Middle frontal gyrus (tissue), 1 donor: ENCODE measurements at regions not wholly inside any gene's neighbourhood (a gene's known extent, or its start where the extent isn't known, plus 50 kb on each side); places are given as distances from the start of the nearest gene placed in this dataset.

Experiments used
- DNase-seq: peaks from one replicate; pipeline ENCODE4 v3.0.0-alpha.2; 2015; ENCODE audit warnings: low spot score; ENCODE audit errors: extremely low spot score

GRCh38 chr3:162175878-162176277 is 679.3 kb downstream of the OTOL1 start:
- DNase-seq: no peak

DNA sequence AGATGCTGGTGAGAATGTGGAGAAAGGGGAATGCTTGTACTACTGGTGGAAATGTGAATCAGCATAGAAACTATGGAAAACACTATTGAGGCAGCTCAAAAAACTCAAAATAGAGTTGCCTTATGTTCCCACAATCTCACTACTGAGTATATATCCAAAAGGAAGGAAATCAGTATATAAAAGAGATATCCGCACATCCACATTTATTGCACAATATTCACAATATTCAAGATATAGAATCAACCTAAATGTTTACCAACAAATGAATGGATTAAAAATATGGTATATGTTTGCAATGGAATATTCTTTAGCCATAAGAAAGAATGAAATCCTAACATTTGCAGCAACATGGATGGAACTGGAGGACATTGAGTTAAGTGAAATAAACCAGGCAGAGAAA is 686.8 kb downstream of the OTOL1 start:
- no peak for DNase-seq

DNA sequence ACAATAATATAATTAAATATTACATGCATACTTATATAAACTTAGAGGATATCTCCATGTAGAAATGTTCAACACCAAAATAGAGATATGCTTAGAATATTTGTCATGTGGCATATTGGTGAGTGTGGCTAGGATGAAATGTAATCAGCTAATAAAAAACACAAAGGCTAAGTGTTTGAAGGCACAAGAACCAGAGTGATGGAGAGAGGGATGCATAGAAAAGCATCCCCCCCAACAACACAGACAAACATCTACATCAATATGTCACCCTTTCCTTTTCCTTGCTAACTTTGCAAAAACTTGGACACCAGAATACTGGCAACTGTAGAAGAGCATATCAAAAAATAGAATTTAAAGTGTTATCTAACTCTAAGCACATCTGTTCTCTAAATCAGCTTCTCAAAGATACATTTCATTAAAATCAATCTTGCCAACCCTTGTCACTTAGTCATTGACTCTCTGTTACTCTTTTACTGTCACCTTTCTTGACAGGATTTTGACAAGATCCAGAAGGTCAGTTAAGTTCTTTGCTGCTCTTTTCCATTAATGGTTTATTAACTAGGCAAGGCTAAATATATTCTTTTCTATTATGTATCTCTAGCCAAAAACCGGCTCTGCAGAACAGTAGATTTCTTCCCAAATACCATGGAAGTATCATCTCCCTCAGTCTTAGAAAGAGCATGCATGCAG is 695.9 kb downstream of the OTOL1 start:
- no peak for DNase-seq

DNA sequence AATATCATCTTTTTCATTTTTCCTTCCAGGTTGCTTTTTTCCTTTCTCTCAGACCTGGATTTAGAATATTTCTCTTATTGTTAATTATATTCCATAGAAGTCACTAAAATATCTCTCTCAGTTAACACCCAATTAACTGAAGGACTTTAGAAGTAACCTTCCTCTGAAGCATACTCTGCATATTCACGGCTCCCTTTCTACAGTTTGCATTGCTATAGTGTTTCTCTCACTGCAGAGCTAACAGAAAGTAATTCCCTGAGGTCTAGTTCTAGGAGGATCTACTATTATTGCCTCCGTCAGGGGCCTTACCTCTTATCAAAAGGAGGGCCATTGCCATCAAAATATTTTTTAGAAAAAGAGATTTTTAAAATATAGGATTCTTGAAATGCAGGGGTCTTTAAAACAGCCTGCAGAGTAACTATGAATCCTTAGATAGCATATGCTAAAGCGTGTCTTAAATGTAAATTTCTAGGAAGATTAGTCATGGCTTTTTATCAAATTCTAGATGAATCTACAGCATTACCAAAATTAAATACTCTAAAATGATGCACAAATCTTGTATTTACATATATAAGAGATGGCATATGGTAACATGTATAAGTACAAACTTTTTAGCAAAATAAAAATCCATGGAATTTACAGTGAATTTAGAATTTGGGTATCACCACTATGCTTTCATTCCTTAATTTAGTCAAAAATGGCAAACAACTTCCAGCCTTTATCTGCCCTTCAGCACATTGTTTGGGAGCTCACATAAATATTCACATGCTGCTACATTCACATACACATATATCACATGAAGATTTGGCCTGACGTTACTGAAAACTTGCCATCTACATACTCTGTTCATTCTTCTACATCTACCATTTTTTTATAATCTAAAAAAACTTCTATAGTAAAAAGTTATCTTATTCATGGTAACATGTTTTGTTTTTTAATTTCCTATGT is 696.8 kb downstream of the OTOL1 start:
- no peak for DNase-seq

GRCh38 chr3:162195147-162195546 is 698.5 kb downstream of the OTOL1 start:
- DNase-seq: no peak

- no peak for DNase-seq
These were observed 700.4 kb downstream of the OTOL1 start for GRCh38 chr3:162196964-162197363.

- DNase-seq: no peak
These were observed 704.2 kb downstream of the OTOL1 start for GRCh38 chr3:162200836-162201235.

GRCh38 chr3:162206648-162207047 is 710.0 kb downstream of the OTOL1 start:
- no peak for DNase-seq

- no peak for DNase-seq
These were observed 714.9 kb downstream of the OTOL1 start for GRCh38 chr3:162211470-162211869.

GRCh38 chr3:162213196-162213595 is 716.6 kb downstream of the OTOL1 start:
- no peak for DNase-seq

DNA sequence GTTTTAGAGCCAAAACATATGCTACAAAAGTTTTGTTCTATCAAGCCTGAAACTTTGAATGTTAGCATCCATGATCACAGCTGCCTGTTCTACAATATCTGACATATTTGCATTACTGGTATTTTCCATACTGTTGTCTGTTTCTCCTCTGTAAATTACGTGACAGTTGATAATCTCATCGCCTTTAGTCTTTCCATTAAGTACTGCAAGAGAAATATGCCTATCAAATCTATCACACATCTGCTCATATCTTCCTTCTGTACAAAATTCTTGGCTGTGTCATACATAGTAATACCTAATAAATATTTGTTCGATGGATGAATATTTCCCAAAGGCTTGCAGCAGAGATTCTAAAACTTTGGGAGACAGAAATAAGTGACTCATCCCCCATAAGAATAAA is 717.3 kb downstream of the OTOL1 start:
- DNase-seq: no peak

DNA sequence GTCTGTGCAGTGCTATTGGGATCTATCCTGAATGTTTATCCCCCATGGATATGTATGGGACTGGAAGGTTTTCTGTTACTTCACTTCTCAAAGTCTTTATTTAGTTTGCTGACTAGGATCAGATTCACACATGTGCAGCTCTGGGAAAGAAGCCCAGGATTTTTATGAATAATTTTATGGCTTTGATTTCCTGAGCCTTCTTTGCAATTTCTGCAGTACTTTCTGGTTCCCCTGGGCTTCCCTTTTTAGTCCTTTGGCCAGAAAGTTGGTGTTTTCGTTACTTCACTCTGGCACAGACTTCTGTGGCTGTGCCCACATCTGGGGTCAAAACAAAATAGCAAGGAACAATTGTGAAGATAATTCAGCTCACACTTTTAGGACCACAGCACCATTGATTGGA is 721.0 kb downstream of the OTOL1 start:
- DNase-seq: peak; percentile 58

DNA sequence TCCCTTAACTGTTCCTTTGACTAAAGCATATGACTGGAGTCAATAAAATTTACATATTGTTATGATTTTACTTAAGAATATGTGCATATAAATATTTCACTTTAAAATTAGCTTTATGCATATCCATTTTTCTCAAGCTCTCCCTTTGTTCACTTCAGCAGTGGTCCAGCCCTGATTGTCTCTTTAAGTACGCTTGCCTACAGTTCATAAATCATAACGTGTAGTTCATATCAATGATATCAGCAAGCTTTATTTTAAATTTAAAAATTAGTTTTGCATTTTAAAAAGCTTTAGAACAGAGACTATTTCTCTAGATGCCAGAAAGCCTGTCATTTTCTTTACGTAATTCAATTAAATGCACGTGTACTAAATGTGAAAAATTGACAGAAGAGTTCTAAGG is 721.9 kb downstream of the OTOL1 start:
- no peak for DNase-seq

DNA sequence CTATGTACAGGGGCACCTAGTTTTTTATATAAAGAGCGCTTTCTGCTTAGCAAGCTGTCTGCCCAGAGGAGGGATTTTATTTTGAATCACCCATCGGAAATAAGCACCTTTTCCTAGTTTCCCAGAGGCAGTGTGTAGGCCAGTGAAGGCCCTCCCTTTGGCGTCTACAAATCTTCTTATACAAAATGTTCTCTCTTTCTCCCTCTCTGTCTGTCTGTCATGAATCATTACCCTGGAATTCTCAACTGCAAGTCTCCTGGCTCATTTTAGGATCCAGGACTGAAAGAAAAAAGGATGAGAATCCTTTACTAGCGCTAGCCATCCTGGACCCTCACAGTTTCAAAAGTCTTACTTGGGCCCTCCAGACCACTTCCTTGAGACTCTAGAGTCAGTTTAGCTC is 728.1 kb downstream of the OTOL1 start:
- no peak for DNase-seq

GRCh38 chr3:162236949-162237348 is 740.3 kb downstream of the OTOL1 start:
- DNase-seq: no peak

- no peak for DNase-seq
These were observed 754.2 kb downstream of the OTOL1 start for GRCh38 chr3:162250782-162251181.

DNA sequence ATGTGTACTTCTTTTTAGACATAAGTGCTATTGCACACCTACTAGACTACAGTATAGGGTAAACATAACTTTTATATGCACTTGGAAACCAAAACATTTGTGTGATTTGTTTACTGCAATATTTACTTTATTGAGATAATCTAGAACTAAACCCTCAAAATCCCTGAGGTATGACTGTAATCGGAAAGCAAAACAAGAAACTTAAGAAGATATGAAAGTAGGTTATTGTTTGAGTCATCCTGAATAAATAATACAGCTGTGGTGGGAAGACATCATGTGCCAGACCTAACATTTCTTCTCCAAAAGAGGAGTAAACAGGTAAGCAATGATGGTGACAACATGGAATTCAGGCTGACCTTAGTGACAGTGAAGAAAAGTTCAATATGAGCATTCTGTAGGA is 765.5 kb downstream of the OTOL1 start:
- no peak for DNase-seq

DNA sequence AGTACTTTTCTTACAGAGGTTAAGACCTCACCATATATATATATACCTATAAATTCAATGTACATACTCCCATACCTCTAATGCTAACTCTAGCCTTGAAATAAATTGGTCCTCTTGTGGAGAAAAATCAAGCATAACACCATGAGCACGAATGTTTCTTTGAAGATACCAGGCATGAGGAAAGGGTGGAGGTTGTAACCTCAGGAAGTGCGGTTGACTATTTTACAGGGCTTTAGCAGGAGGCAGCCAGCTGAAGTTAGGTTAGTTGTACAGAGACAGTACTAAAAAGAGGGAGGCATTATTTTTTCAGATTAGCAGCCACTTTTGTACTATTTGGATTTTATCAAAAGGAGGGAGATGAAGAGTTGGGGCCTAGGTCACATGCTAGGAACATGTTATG is 767.0 kb downstream of the OTOL1 start:
- DNase-seq: no peak

GRCh38 chr3:162269636-162270458 is 773.2 kb downstream of the OTOL1 start:
- no peak for DNase-seq

- DNase-seq: no peak
These were observed 777.5 kb downstream of the OTOL1 start for GRCh38 chr3:162274070-162274469.

GRCh38 chr3:162278834-162279233 is 782.2 kb downstream of the OTOL1 start:
- no peak for DNase-seq

- DNase-seq: no peak
These were observed 788.7 kb downstream of the OTOL1 start for GRCh38 chr3:162285259-162285658.
